ENCODE measurements at regions not wholly inside any gene's neighbourhood (a gene's known extent, or its start where the extent isn't known, plus 50 kb on each side); places are given as distances from the start of the nearest gene placed in this dataset.

GRCh38 chr7:49692516-49692915, 80.9 kb upstream of the VWC2 start:
- H3K36me3 Mint-ChIP-seq, result no peaks in the 10 kb centered on the region
- DNase-seq (ENCODE audit: low spot score in 2 of 2, unreplicated experiment in 2 of 2), result no peak
- no peak overlapping the region for H3K27ac Mint-ChIP-seq
- H3K27me3 Mint-ChIP-seq (ENCODE audit: low read depth), result peaks cover 7% of the 10 kb centered on the region
- H3K4me3 Mint-ChIP-seq, result no peak overlapping the region
- peaks cover 3% of the 10 kb centered on the region for H3K9me3 Mint-ChIP-seq
- TF ChIP-seq, protein P1, sequence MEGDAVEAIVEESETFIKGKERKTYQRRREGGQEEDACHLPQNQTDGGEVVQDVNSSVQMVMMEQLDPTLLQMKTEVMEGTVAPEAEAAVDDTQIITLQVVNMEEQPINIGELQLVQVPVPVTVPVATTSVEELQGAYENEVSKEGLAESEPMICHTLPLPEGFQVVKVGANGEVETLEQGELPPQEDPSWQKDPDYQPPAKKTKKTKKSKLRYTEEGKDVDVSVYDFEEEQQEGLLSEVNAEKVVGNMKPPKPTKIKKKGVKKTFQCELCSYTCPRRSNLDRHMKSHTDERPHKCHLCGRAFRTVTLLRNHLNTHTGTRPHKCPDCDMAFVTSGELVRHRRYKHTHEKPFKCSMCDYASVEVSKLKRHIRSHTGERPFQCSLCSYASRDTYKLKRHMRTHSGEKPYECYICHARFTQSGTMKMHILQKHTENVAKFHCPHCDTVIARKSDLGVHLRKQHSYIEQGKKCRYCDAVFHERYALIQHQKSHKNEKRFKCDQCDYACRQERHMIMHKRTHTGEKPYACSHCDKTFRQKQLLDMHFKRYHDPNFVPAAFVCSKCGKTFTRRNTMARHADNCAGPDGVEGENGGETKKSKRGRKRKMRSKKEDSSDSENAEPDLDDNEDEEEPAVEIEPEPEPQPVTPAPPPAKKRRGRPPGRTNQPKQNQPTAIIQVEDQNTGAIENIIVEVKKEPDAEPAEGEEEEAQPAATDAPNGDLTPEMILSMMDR (IDR thresholded peaks at IDR 0.05; ENCODE audit: unreplicated experiment), result no peak
- H3K4me1 Mint-ChIP-seq, result peaks cover 6% of the 10 kb centered on the region

DNA sequence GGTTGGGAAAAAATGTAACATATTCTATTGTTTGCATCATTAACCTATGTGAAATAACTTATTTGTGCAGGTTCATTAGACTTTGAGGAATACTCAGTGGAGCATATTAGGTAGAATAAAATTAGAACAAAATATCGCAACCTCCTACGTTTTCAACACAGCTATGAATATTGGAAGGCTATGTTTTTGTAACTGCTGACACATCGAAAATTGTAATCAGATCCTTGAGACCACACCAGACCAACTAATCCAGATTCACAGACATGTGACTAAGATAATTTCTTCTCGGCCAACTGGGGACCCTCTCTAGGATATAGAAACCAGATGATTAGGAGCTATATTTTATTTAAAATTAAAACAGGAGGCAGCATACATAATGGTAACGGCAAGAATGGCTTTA, 77.5 kb upstream of the VWC2 start:
- H3K4me3 Mint-ChIP-seq, result no peak overlapping the region
- no peaks in the 10 kb centered on the region for H3K27me3 Mint-ChIP-seq (ENCODE audit: low read depth)
- TF ChIP-seq, protein P1 (IDR thresholded peaks at IDR 0.05; ENCODE audit: unreplicated experiment), result no peak

GRCh38 chr7:49700841-49701240, 72.6 kb upstream of the VWC2 start:
- TF ChIP-seq, protein P1 (IDR thresholded peaks at IDR 0.05; ENCODE audit: unreplicated experiment), result no peak
- Mint-ChIP-seq H3K27me3 (ENCODE audit: low read depth) (peaks cover 7% of the 10 kb centered on the region), H3K36me3 (no peaks in the 10 kb centered on the region), H3K4me3 (no peak overlapping the region), H3K27ac (no peak overlapping the region), H3K4me1 (peaks cover 5% of the 10 kb centered on the region), H3K9me3 (peaks cover 7% of the 10 kb centered on the region)
- no peak for DNase-seq (ENCODE audit: low spot score in 2 of 2, unreplicated experiment in 2 of 2)

More for the DNA sequence above, 77.5 kb upstream of the VWC2 start:
- Mint-ChIP-seq H3K27ac (no peak overlapping the region), H3K4me1 (peaks cover 6% of the 10 kb centered on the region), H3K9me3 (peaks cover 7% of the 10 kb centered on the region), H3K36me3 (no peaks in the 10 kb centered on the region)
- DNase-seq (ENCODE audit: low spot score in 2 of 2, unreplicated experiment in 2 of 2), result no peak

- TF ChIP-seq, protein P1 (IDR thresholded peaks at IDR 0.05; ENCODE audit: unreplicated experiment), result no peak
- H3K27me3 Mint-ChIP-seq (ENCODE audit: low read depth), result peaks cover 7% of the 10 kb centered on the region
- no peak overlapping the region for H3K27ac Mint-ChIP-seq
- H3K9me3 Mint-ChIP-seq, result peaks cover 7% of the 10 kb centered on the region
- H3K36me3 Mint-ChIP-seq, result no peaks in the 10 kb centered on the region
- H3K4me3 Mint-ChIP-seq, result no peak overlapping the region
- H3K4me1 Mint-ChIP-seq, result peaks cover 4% of the 10 kb centered on the region
- no peak for DNase-seq (ENCODE audit: low spot score in 2 of 2, unreplicated experiment in 2 of 2)
Measured at GRCh38 chr7:49702099-49702498, 71.3 kb upstream of the VWC2 start.

DNA sequence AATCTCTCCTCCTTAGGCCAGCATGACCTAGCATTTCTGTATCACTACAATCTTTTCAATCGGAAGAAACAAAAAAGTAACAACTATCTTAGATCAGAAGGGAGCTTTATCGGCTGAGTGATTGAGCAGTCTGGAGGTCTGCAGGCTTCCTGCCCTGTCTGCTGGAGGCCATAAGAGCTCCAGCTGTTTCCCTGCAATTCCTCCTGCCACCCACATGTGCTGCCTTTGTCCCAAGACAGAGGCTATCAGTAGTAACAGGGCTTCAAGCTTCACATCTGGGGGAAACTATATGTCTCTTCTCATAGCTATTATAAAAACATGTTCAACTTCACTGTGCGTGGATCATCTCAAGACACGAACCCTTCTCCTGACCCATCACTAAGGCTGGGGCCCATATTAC, 70.1 kb upstream of the VWC2 start:
- H3K27me3 Mint-ChIP-seq (ENCODE audit: low read depth), result peaks cover 7% of the 10 kb centered on the region
- H3K9me3 Mint-ChIP-seq, result peaks cover 2% of the 10 kb centered on the region
- H3K4me1 Mint-ChIP-seq, result no peaks in the 10 kb centered on the region
- no peak overlapping the region for H3K4me3 Mint-ChIP-seq
- H3K27ac Mint-ChIP-seq, result no peak overlapping the region
- TF ChIP-seq, protein P1 (IDR thresholded peaks at IDR 0.05; ENCODE audit: unreplicated experiment), result no peak
- H3K36me3 Mint-ChIP-seq, result no peaks in the 10 kb centered on the region
- DNase-seq (ENCODE audit: low spot score in 2 of 2, unreplicated experiment in 2 of 2), result no peak

DNA sequence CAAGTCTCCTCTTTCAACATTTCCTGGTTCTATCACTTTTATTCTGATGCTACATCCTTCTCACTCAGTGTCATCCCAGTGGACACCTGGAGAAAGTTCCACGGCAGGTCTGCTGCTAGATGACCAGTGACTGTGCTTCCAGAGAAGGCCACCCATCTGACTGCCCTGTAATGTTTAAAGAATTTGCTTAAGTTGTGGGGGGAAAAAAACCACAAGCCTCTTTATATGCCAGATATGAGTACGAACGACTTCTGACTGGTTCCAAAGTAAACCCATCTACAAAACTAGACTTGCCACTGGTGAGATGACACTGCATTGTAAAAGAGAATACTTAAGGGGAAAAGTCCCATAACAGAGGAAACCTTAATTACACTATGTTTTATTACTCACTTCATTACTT, 69.6 kb upstream of the VWC2 start:
- DNase-seq (ENCODE audit: low spot score in 2 of 2, unreplicated experiment in 2 of 2), result no peak
- H3K4me1 Mint-ChIP-seq, result no peaks in the 10 kb centered on the region
- H3K4me3 Mint-ChIP-seq, result no peak overlapping the region
- H3K27me3 Mint-ChIP-seq (ENCODE audit: low read depth), result peaks cover 7% of the 10 kb centered on the region
- TF ChIP-seq, protein P1 (IDR thresholded peaks at IDR 0.05; ENCODE audit: unreplicated experiment), result no peak
- H3K9me3 Mint-ChIP-seq, result no peaks in the 10 kb centered on the region
- H3K36me3 Mint-ChIP-seq, result no peaks in the 10 kb centered on the region
- H3K27ac Mint-ChIP-seq, result no peak overlapping the region

Measured in mesothelial cell of epicardium (in vitro differentiated cells).